Fibroblast of pulmonary artery (primary cell): ENCODE measurements at regions not wholly inside any gene's neighbourhood (a gene's known extent, or its start where the extent isn't known, plus 50 kb on each side); places are given as distances from the start of the nearest gene placed in this dataset.

Source experiments
- DNase-seq: peaks from one replicate; pipeline ENCODE4 v3.0.0-alpha.2; 2010; ENCODE audit warnings: low read depth
- H3K4me3 ChIP-seq: replicated peaks from 2 replicates; pipeline ENCODE4 v1.5.1; 2011; ENCODE audit warnings: low read depth, mild to moderate bottlenecking, control low read depth, low read length, moderate library complexity
- CTCF ChIP-seq: IDR thresholded peaks from 2 replicates; pipeline ENCODE4 v1.5.1; 2011; ENCODE audit warnings: mild to moderate bottlenecking, control low read depth, low read length, inconsistent platforms; ENCODE audit errors: missing control alignments

- H3K4me3 ChIP-seq, result no peak overlapping the region
- no peak for TF ChIP-seq CTCF
- no peak for DNase-seq
Measured at GRCh38 chr17:65403626-65404025, 157.8 kb downstream of the AXIN2 start.

- no peak overlapping the region for H3K4me3 ChIP-seq
- no peak for TF ChIP-seq CTCF
- no peak for DNase-seq
Measured at GRCh38 chr17:65402513-65403496, 158.6 kb downstream of the AXIN2 start.

GRCh38 chr17:65401561-65401960 is 159.9 kb downstream of the AXIN2 start:
- no peak overlapping the region for H3K4me3 ChIP-seq
- no peak for TF ChIP-seq CTCF
- DNase-seq, result no peak

- no peak for TF ChIP-seq CTCF
- no peak overlapping the region for H3K4me3 ChIP-seq
- no peak for DNase-seq
Measured at GRCh38 chr17:65400701-65401100, 160.7 kb downstream of the AXIN2 start.

- DNase-seq, result no peak
- no peak for TF ChIP-seq CTCF
- H3K4me3 ChIP-seq, result no peak overlapping the region
Measured at GRCh38 chr17:65398040-65398787, 163.2 kb downstream of the AXIN2 start.

- DNase-seq, result no peak
- TF ChIP-seq CTCF, result no peak
- no peak overlapping the region for H3K4me3 ChIP-seq
Measured at GRCh38 chr17:65395924-65396323, 165.5 kb downstream of the AXIN2 start.
